Neural cell (in vitro differentiated cells): ENCODE measurements at regions not wholly inside any gene's neighbourhood (a gene's known extent, or its start where the extent isn't known, plus 50 kb on each side); places are given as distances from the start of the nearest gene placed in this dataset.
A peak's percentile ranks its signal among the peaks of the same experiment; 100 is the strongest.

ENCODE experiments used
- EP300 ChIP-seq: fragments of 450-650 bp; conservative IDR thresholded peaks from 2 replicates; pipeline ENCODE4 v1.6.1; 2014; ENCODE audit warnings: antibody characterized with exemption, mild to moderate bottlenecking, moderate library complexity; ENCODE audit not compliant: poor library complexity, severe bottlenecking
- POLR2AphosphoS5 ChIP-seq: IDR thresholded peaks from 2 replicates; pipeline ENCODE4 v1.6.1; 2012
- SMC3 ChIP-seq: fragments of 450-650 bp; conservative IDR thresholded peaks from 2 replicates; pipeline ENCODE4 v1.6.1; 2014; ENCODE audit warnings: antibody characterized with exemption, mild to moderate bottlenecking, moderate library complexity; ENCODE audit not compliant: poor library complexity
- TF ChIP-seq, protein P1 (sequence below): fragments of 450-650 bp; IDR thresholded peaks from 2 replicates; pipeline ENCODE4 v1.5.1; 2014; ENCODE audit warnings: antibody characterized with exemption, mild to moderate bottlenecking, moderate library complexity; ENCODE audit not compliant: poor library complexity, severe bottlenecking

DNA sequence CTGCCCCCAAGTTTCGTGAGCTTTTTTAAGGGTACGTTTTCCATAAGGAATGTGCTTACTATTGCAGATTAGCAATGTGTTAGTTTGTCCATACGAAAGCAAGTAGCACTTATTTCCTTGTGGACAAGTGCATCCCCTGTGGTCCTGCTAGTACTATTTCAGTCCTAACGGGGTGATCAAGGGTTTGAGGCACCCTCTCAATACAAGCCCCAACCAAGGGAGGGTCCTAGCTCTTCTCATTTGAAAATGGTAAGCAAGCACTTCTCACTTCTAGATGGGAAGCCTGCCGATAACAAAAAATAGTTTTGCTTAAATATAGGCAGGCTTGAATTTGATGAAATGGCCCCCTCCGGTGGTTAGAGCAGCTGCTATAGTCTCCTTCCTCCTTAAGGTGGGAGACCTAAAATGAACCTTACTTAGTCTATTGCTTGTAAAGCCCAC is 64.0 kb upstream of the HMCN1 start:
- no peak for TF ChIP-seq EP300
- TF ChIP-seq, protein P1, sequence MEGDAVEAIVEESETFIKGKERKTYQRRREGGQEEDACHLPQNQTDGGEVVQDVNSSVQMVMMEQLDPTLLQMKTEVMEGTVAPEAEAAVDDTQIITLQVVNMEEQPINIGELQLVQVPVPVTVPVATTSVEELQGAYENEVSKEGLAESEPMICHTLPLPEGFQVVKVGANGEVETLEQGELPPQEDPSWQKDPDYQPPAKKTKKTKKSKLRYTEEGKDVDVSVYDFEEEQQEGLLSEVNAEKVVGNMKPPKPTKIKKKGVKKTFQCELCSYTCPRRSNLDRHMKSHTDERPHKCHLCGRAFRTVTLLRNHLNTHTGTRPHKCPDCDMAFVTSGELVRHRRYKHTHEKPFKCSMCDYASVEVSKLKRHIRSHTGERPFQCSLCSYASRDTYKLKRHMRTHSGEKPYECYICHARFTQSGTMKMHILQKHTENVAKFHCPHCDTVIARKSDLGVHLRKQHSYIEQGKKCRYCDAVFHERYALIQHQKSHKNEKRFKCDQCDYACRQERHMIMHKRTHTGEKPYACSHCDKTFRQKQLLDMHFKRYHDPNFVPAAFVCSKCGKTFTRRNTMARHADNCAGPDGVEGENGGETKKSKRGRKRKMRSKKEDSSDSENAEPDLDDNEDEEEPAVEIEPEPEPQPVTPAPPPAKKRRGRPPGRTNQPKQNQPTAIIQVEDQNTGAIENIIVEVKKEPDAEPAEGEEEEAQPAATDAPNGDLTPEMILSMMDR: peak; percentile 66
- no peak for TF ChIP-seq POLR2AphosphoS5
- TF ChIP-seq SMC3: peak; percentile 74
